ENCODE measurements at regions not wholly inside any gene's neighbourhood (a gene's known extent, or its start where the extent isn't known, plus 50 kb on each side); places are given as distances from the start of the nearest gene placed in this dataset.
A peak's percentile ranks its signal among the peaks of the same experiment; 100 is the strongest.
"Not testable (repeated sequence)": the region's sequence is repeated elsewhere in the genome, so short reads cannot be mapped to it uniquely, and the experiment has no call there.

DNA sequence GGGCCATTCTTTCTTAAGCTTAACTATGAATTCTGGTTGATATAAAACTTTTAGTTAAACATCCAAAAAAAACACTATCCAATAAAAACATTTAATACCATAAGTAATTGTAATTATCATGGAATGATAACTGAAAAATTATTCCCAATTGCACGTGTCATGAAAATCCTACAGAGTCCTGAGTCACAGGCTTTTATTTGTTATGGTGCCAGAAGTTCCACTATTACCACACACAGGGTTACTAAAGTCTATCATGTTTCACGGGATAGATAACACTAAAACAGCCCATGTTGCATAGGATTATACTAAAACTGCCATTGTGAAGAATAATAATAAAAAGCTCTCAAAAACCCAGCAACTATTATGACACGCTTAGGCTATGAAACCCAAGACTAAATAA lies 1381.8 kb downstream of the EFNA5 start:
- no peak for DNase-seq

DNA sequence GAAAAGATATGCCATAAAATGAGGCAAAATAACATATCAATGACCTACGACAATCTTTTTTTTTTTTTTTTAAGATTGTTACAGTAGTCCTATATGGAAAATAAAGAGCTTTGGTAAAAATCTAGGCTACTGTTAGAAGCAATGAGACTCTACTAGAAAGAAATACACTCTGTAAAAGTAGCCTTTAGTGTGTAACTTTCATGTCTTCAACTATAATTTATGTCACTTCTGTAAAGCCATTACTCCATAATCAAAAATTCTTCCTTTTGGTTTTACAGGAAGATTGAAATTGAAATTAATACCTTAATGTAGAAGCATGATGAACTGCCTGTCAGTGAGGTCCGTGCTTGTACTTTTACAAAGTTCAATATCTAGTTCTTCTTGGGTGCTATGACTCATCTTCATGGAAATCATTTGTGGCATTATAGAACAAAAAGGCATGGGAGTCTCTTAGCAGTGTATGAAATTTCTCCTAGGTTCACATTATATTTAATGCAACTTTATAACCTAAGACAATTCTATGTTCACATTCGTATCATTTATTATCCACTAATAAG lies 1393.1 kb downstream of the EFNA5 start:
- no peak for DNase-seq

DNA sequence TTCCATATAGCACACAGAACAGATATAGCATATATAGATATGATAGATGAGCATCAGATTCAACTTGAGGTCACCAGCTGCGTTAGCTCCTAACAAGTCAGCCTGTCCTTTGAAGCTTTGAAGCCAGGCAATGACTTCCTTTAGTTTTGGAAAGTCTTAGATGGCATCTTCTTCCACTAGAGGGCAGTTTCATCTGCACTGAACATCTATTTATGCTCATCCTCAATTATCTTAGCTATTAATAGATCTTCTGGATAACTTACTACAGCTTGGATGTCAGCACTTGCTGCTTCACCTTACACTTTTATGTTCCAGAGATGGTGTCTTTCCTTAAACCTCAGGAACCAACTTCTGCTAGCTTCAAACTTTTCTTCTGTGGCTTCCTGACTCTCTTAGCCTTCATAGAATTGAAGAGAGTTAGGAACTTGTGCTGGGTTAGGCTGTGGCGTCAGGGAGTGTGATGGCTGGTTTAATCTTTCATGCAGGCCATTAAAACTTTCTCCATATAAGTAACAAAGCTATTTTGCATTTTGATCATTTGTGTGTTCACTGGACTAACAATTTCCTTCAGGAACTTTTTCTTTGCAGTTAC lies 1401.4 kb downstream of the EFNA5 start:
- DNase-seq = no peak

DNA sequence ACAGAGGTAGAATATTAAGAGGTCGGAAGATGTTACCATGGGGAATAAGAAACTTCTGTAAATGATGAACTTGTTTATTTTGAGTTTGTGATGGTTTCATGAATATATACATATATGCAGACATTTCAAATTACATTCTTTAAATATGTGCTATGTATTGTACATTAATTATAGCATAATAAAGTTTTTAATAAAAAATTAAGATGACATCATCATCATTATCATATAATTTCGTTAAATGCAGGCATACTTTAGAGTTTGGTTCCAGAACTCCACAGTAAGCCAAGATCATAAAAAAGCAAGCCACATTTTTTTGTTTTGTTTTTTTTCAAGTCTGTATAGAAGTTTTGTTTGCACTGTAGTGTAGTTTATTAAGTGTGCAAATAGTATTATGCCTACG lies 1403.5 kb downstream of the EFNA5 start:
- DNase-seq = no peak

DNA sequence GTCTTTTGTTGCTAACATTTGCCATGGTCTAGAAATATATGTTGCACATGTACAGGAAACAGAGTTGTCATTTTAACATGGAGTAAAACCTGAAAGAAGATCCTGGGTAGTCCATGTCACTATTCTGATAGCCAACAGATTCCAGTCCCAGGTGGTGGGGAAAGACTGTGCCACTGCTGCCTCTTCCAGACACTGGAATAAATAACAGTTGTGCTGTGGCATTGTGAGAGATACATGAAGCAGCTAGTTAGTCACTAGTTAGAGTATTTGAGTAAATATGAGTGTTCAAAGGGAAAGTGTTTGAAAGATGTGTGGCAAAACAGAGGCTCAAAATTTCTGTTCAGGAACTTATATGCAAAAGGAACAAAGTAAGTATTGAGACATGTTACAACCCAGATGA lies 1408.3 kb downstream of the EFNA5 start:
- DNase-seq = no peak

DNA sequence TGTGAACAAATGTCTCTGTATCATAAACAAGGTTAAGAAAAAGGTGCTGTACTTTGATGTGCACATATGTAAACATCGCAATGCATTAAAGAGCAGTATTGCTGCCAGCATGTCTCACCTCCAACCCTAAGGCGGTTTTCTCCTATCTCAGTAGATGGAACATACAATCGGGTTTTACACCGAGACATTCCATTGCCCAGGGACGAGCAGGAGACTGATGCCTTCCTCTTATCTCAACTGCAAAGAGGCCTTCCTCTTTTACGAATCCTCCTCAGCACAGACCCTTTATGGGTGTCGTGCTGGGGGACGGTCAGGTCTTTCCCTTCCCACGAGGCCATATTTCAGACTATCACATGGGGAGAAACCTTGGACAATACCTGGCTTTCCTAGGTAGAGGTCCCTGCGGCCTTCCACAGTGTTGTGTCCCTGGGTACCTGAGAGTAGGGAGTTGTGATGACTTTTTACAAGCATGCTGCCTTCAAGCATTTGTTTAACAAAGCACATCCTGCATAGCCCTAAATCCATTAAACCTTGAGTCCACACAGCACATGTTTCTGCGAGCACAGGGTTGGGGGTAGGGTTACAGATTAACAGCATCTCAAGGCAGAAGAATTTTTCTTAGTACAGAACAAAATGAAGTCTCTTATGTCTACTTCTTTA lies 1411.2 kb downstream of the EFNA5 start:
- not testable (repeated sequence) for DNase-seq

DNA sequence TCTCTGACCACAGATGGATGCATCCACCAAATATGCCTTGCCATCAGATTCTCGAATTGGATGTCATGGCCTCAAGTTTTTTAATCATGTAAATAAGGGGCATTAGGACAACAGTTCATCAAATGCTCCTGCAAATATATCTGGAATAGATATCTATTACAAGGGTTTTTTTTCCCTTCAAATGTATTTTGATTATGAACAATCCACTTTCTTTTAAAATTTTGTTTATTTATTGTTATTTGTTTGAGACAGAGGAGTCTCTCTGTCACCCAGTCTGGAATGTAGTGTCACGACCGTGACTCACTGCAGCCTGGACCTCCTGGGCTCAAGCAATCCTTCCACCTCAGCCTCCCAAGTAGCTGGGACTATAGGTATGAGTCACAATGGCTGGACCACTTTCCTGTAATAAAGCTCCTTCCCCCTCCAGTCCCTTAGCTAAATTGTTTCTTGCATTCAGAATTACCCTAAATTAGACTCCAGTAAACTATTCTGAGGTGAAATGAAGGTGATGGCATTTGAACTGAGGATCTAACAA lies 1412.1 kb downstream of the EFNA5 start:
- no peak for DNase-seq

DNA sequence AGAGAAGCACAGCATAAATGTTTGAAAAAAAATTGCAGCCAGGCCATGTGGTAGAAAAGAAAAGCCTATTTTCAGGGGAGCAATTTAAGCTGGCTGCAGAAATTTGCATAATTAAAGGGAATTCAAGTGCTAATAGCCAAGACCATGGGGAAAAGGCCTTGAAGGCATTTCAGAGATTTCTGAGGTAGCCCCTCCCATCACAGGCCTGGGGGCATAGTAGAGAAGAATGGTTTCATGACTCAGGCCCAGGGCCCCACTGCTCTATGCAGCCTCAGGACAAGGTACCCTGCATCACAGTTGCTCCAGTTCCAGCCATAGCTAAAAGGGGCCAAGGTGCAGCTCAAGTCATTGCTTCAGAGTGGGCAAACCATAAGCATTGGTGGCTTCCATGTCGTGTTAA lies 1416.0 kb downstream of the EFNA5 start:
- no peak for DNase-seq

DNA sequence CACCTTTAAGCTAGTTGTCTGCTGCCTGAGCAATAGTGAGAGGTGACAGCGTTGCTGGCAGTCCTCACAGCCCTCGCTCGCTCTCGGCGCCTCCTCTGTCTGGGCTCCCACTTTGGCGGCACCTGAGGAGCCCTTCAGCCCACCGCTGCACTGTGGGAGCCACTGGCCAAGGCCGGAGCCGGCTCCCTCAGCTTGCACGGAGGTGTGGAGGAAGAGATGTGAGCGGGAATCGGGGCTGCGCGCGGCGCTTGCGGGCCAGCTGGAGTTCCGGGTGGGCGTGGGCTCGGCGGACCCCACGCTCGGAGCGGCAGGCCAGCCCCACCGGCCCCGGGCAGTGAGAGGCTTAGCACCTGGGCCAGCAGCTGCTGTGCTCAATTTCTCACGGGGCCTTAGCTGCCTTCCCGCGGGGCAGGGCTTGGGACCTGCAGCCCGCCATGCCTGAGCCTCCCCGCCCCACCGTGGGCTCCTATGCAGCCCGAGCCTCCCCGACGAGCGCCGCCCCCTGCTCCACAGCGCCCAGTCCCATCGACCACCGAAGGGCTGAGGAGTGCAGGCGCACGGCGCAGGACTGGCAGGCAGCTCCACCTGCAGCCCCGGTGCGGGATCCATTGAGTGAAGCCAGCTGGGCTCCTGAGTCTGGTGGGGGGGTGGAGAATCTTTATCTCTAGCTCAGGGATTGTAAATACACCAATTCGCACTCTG lies 1424.5 kb downstream of the EFNA5 start:
- not testable (repeated sequence) for DNase-seq

DNA sequence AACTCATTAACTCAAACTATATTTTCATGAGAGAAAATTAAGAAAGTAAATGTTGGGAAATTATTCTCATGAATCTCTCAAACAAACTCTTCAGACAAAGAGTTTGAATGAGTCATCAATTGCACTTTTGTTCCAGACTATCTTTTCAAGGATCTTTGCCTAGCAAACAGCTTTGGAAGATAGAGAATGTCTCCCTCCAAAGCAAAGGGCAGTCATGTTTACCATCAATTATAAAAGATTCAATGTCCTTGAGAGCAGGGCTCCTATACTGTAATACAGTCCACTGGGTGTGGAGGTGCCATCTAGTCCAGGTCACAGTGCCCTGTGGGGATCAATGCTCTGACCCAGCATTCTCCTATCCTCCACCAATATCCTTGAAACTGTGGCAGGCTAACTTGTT lies 1429.3 kb downstream of the EFNA5 start:
- DNase-seq = no peak

DNA sequence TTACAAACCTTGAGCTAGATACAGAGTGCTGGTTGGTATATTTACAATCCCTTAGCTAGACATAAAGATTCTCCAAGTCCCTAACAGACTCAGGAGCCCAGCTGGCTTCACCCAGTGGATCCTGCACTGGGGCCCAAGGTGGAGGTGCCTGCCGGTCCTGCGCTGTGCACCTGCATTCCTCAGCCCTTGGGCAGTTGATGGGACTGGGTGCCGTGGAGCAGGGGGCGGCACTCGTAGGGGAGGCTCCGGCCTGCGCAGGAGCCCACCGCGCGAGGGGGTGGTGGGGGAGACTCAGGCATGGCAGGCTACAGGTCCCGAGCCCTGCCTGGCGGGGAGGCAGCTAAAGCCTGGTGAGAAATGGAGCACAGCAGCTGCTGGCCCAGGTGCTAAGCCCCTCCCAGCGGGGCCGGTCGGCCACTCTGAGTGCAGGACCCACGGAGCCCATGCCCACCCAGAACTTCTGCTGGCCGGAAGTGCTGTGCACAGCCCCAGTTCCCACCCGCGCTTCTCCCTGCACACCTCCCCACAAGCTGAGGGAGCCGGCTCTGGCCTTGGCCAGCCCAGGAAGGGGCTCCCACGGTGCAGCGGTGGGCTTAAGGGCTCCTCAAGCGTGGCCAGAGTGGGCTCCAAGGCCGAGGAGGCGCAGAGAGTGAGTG lies 1464.7 kb downstream of the EFNA5 start:
- no peak for DNase-seq

DNA sequence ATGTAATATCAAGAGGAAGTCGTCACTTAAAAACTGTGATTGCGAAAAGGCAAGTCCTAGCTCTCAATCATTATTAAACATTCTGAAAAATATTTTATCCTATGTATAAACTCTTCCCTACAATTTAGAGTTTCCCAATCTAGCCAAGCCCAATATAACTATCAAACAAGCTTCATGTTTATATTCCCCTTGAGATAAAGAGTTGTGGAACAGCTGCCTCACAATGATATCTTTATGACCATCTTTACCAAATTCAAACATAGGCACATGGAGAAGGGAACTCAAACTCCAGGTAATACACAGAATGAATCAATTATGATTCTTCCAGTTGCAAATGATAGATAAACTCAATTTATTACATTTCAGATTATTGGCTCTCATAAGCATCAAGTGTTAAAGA lies 1468.7 kb downstream of the EFNA5 start:
- DNase-seq = no peak

DNA sequence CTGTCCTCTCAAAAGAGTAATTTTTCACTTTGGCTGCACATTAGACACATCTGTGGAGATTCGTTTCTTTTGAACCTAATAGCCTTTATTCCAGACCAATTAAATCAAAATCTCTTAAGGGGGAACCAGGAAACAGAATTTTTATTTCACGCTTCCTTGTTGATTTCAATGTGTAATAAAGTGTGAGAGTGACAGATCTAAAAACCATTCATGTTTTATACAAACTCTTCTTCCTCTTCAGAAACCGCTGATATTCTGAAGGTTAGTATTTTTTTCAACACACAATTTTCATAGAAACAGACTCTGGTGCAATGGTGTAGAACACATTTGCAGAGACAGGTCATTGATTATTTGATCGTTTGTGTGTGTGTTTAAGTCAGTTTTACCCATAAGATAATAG lies 1469.8 kb downstream of the EFNA5 start:
- DNase-seq = no peak

DNA sequence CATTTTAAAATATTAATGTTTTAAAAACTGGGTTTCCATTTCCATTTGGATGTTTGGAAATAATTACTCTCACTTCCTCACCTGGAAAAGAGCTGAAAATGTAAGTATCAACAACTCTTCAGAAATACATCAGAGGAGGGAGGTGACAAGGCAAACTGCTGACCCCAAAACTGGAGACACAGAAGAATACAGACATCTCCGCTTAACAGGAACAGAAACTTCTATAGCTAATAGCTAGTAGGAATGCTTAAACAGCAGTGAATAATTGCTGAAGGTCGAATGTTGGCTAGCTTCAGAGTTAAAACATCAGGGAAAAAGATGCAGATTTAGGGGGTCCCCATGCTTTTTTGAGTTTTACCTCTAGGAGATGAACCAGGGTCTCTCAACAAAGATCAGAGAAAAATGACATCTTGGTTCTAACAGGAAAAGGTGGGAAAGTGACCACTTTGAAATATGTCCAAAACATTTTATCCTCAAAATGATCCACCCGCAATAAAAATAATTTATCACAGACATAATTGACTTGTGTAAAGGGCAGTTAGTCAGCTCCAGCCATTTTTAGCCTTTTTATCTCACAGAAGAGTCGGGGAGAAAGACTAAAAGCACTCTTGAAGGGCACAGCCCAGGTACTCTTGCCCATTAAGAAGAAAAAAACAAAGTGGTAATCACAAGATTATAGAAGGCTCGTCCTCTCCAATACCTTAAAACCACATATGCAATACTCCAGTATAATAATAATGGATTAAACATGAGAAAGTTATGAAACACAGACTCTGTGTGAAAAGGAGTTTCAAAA lies 1474.9 kb downstream of the EFNA5 start:
- no peak for DNase-seq

DNA sequence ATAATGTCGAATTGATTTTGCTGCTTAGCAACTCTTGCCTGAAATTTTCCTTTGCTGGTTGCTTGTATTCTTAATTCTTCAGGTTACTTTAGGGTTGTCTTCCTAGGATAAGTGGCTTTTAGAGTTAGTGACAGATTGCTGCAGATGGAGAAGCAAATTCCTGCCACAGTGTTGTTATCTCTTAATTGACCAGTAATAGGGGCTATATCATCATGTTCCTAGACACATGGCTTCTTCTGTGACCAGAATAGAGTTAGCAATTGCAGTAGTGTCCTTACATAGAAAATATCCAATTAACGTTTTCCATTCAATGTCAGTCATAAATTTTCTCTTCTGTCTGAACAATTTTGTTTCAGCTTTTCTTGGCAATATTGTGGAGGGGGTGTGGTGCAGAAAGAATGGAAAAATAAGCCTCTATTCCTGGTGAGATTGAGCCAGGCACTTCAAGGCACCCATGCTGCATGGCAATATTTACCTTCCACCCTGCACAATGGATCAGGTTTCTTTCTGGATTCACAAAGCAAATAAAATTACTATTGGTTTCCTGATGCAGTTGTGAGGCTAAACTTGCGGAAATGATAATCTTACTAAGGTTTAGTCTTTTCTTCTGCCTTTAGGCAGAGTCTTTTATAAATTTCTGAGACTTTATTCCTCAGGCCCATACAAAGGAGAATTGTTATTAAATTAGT lies 1481.5 kb downstream of the EFNA5 start:
- peak; percentile 85 for DNase-seq

DNA sequence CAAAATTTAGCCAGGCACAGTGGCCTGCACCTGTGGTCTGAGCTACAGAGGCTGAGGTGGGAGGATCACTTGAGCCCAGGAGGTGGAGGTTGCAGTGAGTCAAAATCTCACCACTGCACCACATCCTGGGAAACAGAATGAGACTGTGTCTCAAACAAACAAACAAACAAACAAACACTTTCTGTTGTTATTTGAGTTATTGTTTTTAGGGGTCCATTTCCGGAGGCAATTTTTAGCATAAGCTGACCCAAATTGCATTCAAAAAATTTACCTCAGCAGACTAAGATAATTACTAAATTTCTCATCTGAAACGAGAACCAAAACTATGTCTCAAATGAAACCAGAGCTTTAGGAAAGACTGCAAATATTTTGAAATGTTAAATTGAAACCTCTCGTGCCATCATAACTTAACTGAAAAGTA lies 1485.1 kb downstream of the EFNA5 start:
- no peak for DNase-seq

DNA sequence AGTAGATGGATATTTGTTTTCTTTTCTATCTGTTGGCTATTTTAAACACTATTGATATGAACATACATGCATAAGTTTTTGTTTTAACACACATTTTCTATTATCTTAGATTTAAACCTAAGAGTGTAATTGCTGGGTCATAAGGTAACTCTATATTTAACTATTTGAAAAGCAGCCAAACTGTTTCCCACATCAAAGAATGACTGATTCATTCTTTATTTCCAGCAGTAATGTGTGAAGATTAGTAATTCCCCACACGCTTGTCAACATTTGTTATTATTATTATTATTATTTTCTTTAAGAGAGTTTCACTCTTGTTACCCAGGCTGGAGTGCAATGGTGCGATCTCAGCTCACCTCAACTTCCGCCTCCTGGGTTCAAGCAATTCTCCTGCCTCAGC lies 1495.8 kb downstream of the EFNA5 start:
- DNase-seq = no peak

DNA sequence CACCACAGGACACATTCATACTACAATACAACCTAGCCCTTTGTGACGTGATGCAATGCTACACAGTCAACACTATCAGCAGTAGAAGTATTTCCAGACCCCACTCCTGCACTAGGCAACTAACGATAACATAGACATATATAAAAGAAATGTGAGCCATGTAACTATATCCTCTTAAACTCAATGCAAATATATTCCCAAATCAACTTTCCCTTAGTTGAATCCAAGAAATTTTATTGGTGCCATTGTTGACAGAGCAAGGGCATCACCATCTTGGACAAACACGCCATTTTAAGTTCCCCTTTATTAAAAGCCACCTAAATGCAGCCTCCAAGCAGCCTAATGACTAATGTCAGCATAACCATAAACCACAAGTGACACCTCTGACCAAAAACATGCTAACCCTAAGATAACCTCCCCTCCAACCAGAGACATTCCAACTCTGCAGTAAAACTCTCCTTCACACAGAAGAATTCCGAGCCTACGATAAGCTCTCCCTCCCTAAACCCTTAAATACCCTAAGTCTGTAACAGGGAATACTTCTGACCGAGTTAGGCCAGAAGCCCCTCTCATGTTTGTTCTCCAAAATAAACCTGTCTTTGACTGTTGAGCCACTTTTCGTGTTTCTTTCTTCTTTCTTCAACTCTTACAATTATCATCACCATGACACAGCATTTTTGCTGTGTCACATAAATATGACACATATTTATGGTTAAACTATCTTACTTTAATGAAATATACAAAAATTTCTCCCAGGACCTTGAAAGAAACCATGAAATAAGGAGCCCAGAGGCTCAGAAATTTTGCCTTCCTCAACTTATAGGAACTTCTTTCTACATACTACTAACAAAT lies 1497.8 kb downstream of the EFNA5 start:
- DNase-seq = no peak

DNA sequence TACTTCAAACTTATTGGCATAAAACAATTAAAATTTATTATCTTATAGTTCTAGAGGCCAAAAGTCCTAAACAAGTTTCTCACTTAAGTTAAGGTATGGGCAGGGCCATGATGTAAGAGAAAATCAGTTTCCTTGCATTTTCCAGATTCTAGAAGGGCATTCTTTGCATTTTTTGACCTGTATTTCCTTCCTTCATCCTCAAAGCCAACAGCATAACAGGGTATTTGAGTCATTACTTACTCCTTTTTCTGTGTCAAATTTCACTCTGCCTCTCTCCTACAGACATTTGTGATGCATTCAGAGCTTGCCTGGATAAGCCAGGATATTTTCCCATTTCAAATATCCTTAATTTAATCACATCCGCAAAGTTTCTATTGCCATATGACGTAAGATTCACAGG lies 1499.0 kb downstream of the EFNA5 start:
- DNase-seq = no peak

DNA sequence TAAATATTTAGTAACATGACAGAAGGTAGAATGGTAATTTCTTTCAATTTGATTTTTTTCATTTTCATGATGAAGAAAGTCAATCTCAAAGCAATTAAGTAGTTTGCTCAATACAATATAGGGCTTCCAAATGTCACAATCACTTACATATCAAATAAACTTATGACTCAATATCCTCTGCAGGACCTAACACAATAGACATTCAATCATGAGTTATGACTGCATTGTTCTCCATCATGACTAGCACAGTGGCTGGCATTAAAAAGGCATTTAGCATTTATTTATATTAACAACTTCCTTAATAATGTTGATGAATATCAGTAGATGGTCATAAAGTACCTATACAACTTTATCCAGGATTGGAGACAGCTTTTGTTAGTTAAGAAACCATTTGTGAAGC lies 1499.6 kb downstream of the EFNA5 start:
- DNase-seq = no peak

DNA sequence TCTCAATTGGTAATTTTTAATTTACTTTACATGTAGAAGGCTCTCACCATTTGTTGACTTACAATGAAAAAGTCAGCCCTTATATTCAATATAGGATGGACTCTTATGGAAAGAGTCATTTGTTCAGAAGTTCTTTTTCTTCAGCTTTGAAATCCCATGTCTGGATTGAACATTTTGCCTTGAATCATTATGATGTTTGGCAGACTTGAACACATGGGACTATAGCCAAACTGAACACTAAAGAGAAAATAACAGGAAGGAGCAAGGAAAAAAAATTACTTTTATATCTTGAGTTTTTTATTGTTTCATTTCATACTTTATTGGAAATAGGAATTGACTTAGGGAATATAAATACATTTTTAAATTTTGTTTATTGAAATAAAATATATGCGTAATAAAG lies 1503.0 kb downstream of the EFNA5 start:
- DNase-seq = no peak

All from SHP77 treated with DMSO at 0.1 percent for 48 hours (cell line).